Lung (tissue), 11 donors: ENCODE measurements at regions not wholly inside any gene's neighbourhood (a gene's known extent, or its start where the extent isn't known, plus 50 kb on each side); places are given as distances from the start of the nearest gene placed in this dataset.

Source experiments
- ATAC-seq: fragments of 200-7000 bp; cut with Tn5 transposase; one replicate; pipeline ENCODE4 v1.9.1; 2020; ENCODE audit warnings: moderate number of reproducible peaks; ENCODE audit not compliant: insufficient read depth, low FRiP score
- DNase-seq, 3 donors: peaks; one replicate each; pipeline ENCODE4 v3.0.0-alpha.2; 2013 to 2017
- H3K27ac ChIP-seq, 2 donors: one replicate each; pipeline ENCODE4 v1.5.1; 2013; ENCODE audit warnings: mild to moderate bottlenecking in 2 of 2, moderate library complexity in 2 of 2, control low read depth in 1 of 2, inconsistent platforms in 1 of 2, low read depth in 1 of 2, low read length in 1 of 2
- H3K27me3 ChIP-seq, 3 donors: one replicate each; pipeline ENCODE4 v1.5.1; 2013; ENCODE audit warnings: low read length in 2 of 3; ENCODE audit not compliant: control insufficient read depth in 3 of 3, insufficient read depth in 3 of 3
- H3K36me3 ChIP-seq, 4 donors: one replicate each; pipeline ENCODE4 v1.5.1; 2013; ENCODE audit warnings: low read length in 4 of 4, mild to moderate bottlenecking in 1 of 4, moderate library complexity in 1 of 4; ENCODE audit not compliant: control insufficient read depth in 4 of 4, insufficient read depth in 4 of 4
- H3K4me1 ChIP-seq, 5 donors: one replicate each; pipeline ENCODE4 v1.5.1; 2013; ENCODE audit warnings: low read length in 5 of 5, mild to moderate bottlenecking in 2 of 5, moderate library complexity in 1 of 5; ENCODE audit not compliant: control insufficient read depth in 5 of 5, insufficient read depth in 5 of 5
- H3K4me3 ChIP-seq: one replicate; pipeline ENCODE4 v1.5.1; 2013; ENCODE audit warnings: mild to moderate bottlenecking, control low read depth, moderate library complexity
- H3K9ac ChIP-seq, 2 donors: one replicate each; pipeline ENCODE4 v1.5.1; 2013; ENCODE audit warnings: low read length in 2 of 2, control low read depth in 1 of 2; ENCODE audit not compliant: insufficient read depth in 1 of 2
- H3K9me3 ChIP-seq, 4 donors: one replicate each; pipeline ENCODE4 v1.5.1; 2013; ENCODE audit warnings: low read length in 3 of 4, mild to moderate bottlenecking in 1 of 4, moderate library complexity in 1 of 4; ENCODE audit not compliant: control insufficient read depth in 4 of 4, insufficient read depth in 3 of 4
- CTCF ChIP-seq: IDR thresholded peaks from 2 replicates; pipeline ENCODE4 v1.5.1; 2012; ENCODE audit warnings: mild to moderate bottlenecking; ENCODE audit errors: control extremely low read depth, extremely low read depth
- WGBS, 2 donors: extraction: QIAGEN DNeasy Blood & Tissue Kit; methylation state at CpG; one replicate each; pipeline ENCODE4 v1.1.7; 2013; 5-methylcytosine and 5-hydroxymethylcytosine counted together
- donor health status: control.
- donor health status: control.
- donor health status: Bipolar disorder and iron deficiency.
- donor health status: healthy.
- donor health status: DM: yes; HTN: yes; CAD: no.

GRCh38 chr1:191457889-191458288, 700.4 kb upstream of the RGS18 start:
- no peak overlapping the region for H3K4me3 ChIP-seq
- H3K36me3 ChIP-seq, result no peaks in the 10 kb centered on the region
- no peak overlapping the region for H3K27ac ChIP-seq
- no peaks in the 10 kb centered on the region for H3K9me3 ChIP-seq
- H3K27me3 ChIP-seq, result no peaks in the 10 kb centered on the region
- no peak for TF ChIP-seq CTCF
- no peaks in the 10 kb centered on the region for H3K4me1 ChIP-seq
- ATAC-seq (no peak), DNase-seq (no peak)
- 71 to 81% methylated on average over 3 of the region's 3 CpGs for WGBS, 2 donors
- H3K9ac ChIP-seq, result no peak overlapping the region

GRCh38 chr1:191460234-191460633, 698.0 kb upstream of the RGS18 start:
- TF ChIP-seq CTCF, result no peak
- Histone ChIP-seq H3K36me3 (no peaks in the 10 kb centered on the region), H3K27ac (no peak overlapping the region), H3K4me3 (no peak overlapping the region), H3K9me3 (no peaks in the 10 kb centered on the region), H3K27me3 (no peaks in the 10 kb centered on the region), H3K9ac (no peak overlapping the region), H3K4me1 (no peaks in the 10 kb centered on the region)
- ATAC-seq, result no peak
- DNase-seq, result no peak

- Histone ChIP-seq H3K4me3 (no peak overlapping the region), H3K36me3 (no peaks in the 10 kb centered on the region), H3K9me3 (peaks cover 0 to 3% (median 0%) of the 10 kb centered on the region in 4 donors), H3K9ac (no peak overlapping the region), H3K27ac (no peak overlapping the region), H3K27me3 (no peaks in the 10 kb centered on the region), H3K4me1 (no peaks in the 10 kb centered on the region)
- DNase-seq (no peak), ATAC-seq (no peak)
- 47 to 75% methylated on average over 3 of the region's 3 CpGs for WGBS, 2 donors
- TF ChIP-seq CTCF, result no peak
These were observed 674.3 kb upstream of the RGS18 start for GRCh38 chr1:191483988-191484387.

- ATAC-seq (no peak), DNase-seq (no peak)
- WGBS, 2 donors, result 58 to 71% methylated on average over 2 of the region's 2 CpGs
These were observed 668.0 kb upstream of the RGS18 start for GRCh38 chr1:191490303-191490702.

More at GRCh38 chr1:191490303-191490702, 668.0 kb upstream of the RGS18 start:
- no peak for TF ChIP-seq CTCF
- Histone ChIP-seq H3K27me3 (no peaks in the 10 kb centered on the region), H3K9me3 (peaks cover 0 to 3% (median 0%) of the 10 kb centered on the region in 4 donors), H3K4me3 (no peak overlapping the region), H3K9ac (no peak overlapping the region), H3K36me3 (no peaks in the 10 kb centered on the region), H3K4me1 (no peaks in the 10 kb centered on the region), H3K27ac (no peak overlapping the region)
